ENCODE measurements at regions not wholly inside any gene's neighbourhood (a gene's known extent, or its start where the extent isn't known, plus 50 kb on each side); places are given as distances from the start of the nearest gene placed in this dataset.

- no peaks in the 10 kb centered on the region for H3K27me3 Mint-ChIP-seq (ENCODE audit: low read depth)
- no peaks in the 10 kb centered on the region for H3K36me3 Mint-ChIP-seq (ENCODE audit: low read depth)
- H3K4me1 Mint-ChIP-seq = no peaks in the 10 kb centered on the region
- no peak for TF ChIP-seq CTCF (IDR thresholded peaks at IDR 0.05; ENCODE audit: unreplicated experiment in 3 of 3)
- no peaks in the 10 kb centered on the region for H3K9me3 Mint-ChIP-seq
- no peak overlapping the region for H3K27ac Mint-ChIP-seq
- no peak overlapping the region for H3K4me3 Mint-ChIP-seq
These were observed 211.9 kb downstream of the SOCS6 start for GRCh38 chr18:70500748-70501147.

GRCh38 chr18:70499218-70499691, 210.4 kb downstream of the SOCS6 start:
- no peak overlapping the region for H3K27ac Mint-ChIP-seq

GRCh38 chr18:70496353-70497294, 207.8 kb downstream of the SOCS6 start:
- Mint-ChIP-seq H3K27ac (no peak overlapping the region), H3K27me3 (ENCODE audit: low read depth) (peaks cover 6% of the 10 kb centered on the region), H3K4me3 (no peak overlapping the region), H3K9me3 (no peaks in the 10 kb centered on the region), H3K36me3 (ENCODE audit: low read depth) (no peaks in the 10 kb centered on the region), H3K4me1 (no peaks in the 10 kb centered on the region)
- no peak for TF ChIP-seq CTCF (IDR thresholded peaks at IDR 0.05; ENCODE audit: unreplicated experiment in 3 of 3)

More at GRCh38 chr18:70499218-70499691, 210.4 kb downstream of the SOCS6 start:
- H3K4me1 Mint-ChIP-seq = no peaks in the 10 kb centered on the region
- H3K27me3 Mint-ChIP-seq (ENCODE audit: low read depth) = peaks cover 4% of the 10 kb centered on the region
- no peak for TF ChIP-seq CTCF (IDR thresholded peaks at IDR 0.05; ENCODE audit: unreplicated experiment in 3 of 3)
- H3K4me3 Mint-ChIP-seq = no peak overlapping the region
- H3K36me3 Mint-ChIP-seq (ENCODE audit: low read depth) = no peaks in the 10 kb centered on the region
- H3K9me3 Mint-ChIP-seq = no peaks in the 10 kb centered on the region

GRCh38 chr18:70494524-70494923, 205.7 kb downstream of the SOCS6 start:
- H3K4me3 Mint-ChIP-seq = no peak overlapping the region
- H3K9me3 Mint-ChIP-seq = no peaks in the 10 kb centered on the region
- no peak for TF ChIP-seq CTCF (IDR thresholded peaks at IDR 0.05; ENCODE audit: unreplicated experiment in 3 of 3)
- no peaks in the 10 kb centered on the region for H3K36me3 Mint-ChIP-seq (ENCODE audit: low read depth)
- no peaks in the 10 kb centered on the region for H3K4me1 Mint-ChIP-seq
- H3K27me3 Mint-ChIP-seq (ENCODE audit: low read depth) = peaks cover 13% of the 10 kb centered on the region
- H3K27ac Mint-ChIP-seq = no peak overlapping the region

GRCh38 chr18:70493461-70493860, 204.6 kb downstream of the SOCS6 start:
- Mint-ChIP-seq H3K4me1 (no peaks in the 10 kb centered on the region), H3K27ac (no peak overlapping the region), H3K36me3 (ENCODE audit: low read depth) (no peaks in the 10 kb centered on the region), H3K4me3 (no peak overlapping the region), H3K27me3 (ENCODE audit: low read depth) (peaks cover 13% of the 10 kb centered on the region), H3K9me3 (no peaks in the 10 kb centered on the region)
- no peak for TF ChIP-seq CTCF (IDR thresholded peaks at IDR 0.05; ENCODE audit: unreplicated experiment in 3 of 3)
